Esophagus squamous epithelium (tissue), 5 donors: ENCODE measurements at regions not wholly inside any gene's neighbourhood (a gene's known extent, or its start where the extent isn't known, plus 50 kb on each side); places are given as distances from the start of the nearest gene placed in this dataset.

ENCODE experiments used
- DNase-seq: peaks from one replicate; lab custom pipeline; 2025; lab: John Stamatoyannopoulos, UW
- H3K27ac ChIP-seq, 4 donors: fragments of 200-600 bp; sonication (generic); one replicate each; pipeline ENCODE4 v1.5.1; 2016 to 2019; ENCODE audit warnings: mild to moderate bottlenecking in 1 of 4
- H3K27me3 ChIP-seq, 4 donors: fragments of 200-600 bp; sonication (generic); 1 replicate in 3 of 4; 2 replicates in 1 of 4; pipeline versions ENCODE4 v1.5.1 to v1.6.0; 2017 to 2021; ENCODE audit warnings: antibody characterized with exemption in 1 of 4
- H3K36me3 ChIP-seq, 3 donors: fragments of 200-600 bp; sonication (generic); one replicate each; pipeline ENCODE4 v1.5.1; 2016 to 2019
- H3K4me1 ChIP-seq, 3 donors: fragments of 200-600 bp; sonication (generic); one replicate each; pipeline ENCODE4 v1.5.1; 2017 to 2019
- H3K4me3 ChIP-seq, 4 donors: fragments of 200-600 bp; sonication (generic); 1 replicate in 3 of 4; 2 replicates in 1 of 4; pipeline ENCODE4 v1.5.1; 2016 to 2019; ENCODE audit warnings: mild to moderate bottlenecking in 2 of 4, moderate library complexity in 1 of 4
- H3K9me3 ChIP-seq, 3 donors: fragments of 200-600 bp; sonication (generic); one replicate each; pipeline ENCODE4 v1.5.1; 2016 to 2019
- POLR2A ChIP-seq, 4 donors: fragments of 450-650 bp; IDR thresholded peaks; one replicate each; pipeline ENCODE4 v1.6.1; 2017; ENCODE audit warnings: antibody characterized with exemption in 4 of 4, mild to moderate bottlenecking in 4 of 4, moderate library complexity in 3 of 4
- WGBS, 2 donors: methylation state at CpG; one replicate each; pipeline ENCODE4 v1.1.5; 2018; 5-methylcytosine and 5-hydroxymethylcytosine counted together
- intact Hi-C: fragments of 100-400 bp; cut with DNase I; formaldehyde crosslinking; loops from one replicate; pipeline ENCODE4 v1.15.0; 2022
- TF ChIP-seq, protein P1 (sequence below), 6 experiments: fragments of 450-650 bp in 4 of 6; fragments of 200-600 bp in 2 of 6; sonication (generic) in 2 of 6; IDR thresholded peaks; one replicate each; pipeline ENCODE4 v1.5.1; 2016 to 2019; ENCODE audit warnings: antibody characterized with exemption in 6 of 6, mild to moderate bottlenecking in 4 of 6, moderate library complexity in 4 of 6
- donor health status: DM: yes; HTN: yes; CAD: no.

DNA sequence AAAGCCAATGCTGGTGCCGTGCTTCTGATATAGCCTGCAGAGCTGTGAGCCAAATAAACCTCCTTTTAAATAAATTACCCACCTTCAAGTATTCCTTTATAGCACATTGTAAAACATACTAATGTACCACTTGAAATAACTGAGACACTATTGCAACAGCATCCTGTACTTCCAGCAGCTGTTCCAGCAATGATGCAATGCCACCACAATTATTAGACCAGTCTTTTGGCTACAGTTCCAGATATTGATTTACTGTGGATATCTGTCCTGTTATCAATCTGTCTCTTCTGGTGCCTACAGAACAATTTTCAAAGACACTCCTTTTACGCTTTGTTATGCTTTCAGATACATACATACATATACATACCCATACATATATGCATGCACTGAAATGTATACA is 567.9 kb downstream of the TAF11L14 start:
- Histone ChIP-seq H3K36me3 (no peaks in the 10 kb centered on the region), H3K4me1 (no peaks in the 10 kb centered on the region), H3K9me3 (peaks cover 0 to 8% (median 0%) of the 10 kb centered on the region in 3 donors), H3K4me3 (no peak overlapping the region), H3K27ac (no peak overlapping the region), H3K27me3 (no peaks in the 10 kb centered on the region)
- DNase-seq: no peak
- TF ChIP-seq, protein P1, sequence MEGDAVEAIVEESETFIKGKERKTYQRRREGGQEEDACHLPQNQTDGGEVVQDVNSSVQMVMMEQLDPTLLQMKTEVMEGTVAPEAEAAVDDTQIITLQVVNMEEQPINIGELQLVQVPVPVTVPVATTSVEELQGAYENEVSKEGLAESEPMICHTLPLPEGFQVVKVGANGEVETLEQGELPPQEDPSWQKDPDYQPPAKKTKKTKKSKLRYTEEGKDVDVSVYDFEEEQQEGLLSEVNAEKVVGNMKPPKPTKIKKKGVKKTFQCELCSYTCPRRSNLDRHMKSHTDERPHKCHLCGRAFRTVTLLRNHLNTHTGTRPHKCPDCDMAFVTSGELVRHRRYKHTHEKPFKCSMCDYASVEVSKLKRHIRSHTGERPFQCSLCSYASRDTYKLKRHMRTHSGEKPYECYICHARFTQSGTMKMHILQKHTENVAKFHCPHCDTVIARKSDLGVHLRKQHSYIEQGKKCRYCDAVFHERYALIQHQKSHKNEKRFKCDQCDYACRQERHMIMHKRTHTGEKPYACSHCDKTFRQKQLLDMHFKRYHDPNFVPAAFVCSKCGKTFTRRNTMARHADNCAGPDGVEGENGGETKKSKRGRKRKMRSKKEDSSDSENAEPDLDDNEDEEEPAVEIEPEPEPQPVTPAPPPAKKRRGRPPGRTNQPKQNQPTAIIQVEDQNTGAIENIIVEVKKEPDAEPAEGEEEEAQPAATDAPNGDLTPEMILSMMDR (IDR thresholded peaks at IDR 0.05): no peak
- no peak for TF ChIP-seq POLR2A (IDR thresholded peaks at IDR 0.05)
- 77 to 82% methylated on average over 2 of the region's 2 CpGs for WGBS, 2 donors
- intact Hi-C loops: no loop called here

DNA sequence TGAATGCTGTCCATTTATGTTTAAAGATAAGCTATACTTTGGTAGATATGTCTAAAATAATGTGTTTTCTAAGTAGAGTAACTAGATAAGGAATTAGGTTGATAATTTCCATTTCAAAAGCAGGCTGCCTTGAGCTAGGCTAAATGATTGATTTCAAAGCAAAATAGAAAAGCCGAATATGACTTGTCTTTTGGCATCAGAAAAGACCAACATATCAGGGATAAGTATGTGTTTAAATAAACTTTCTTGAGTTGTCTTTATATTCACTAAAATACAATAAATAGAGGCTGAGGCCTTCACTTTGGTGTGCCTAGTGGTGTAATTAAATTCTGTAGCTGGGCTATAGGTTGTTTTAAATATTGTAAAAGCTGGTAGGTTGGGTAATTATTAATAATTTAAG is 569.0 kb downstream of the TAF11L14 start:
- no peak for TF ChIP-seq POLR2A (IDR thresholded peaks at IDR 0.05)
- TF ChIP-seq, protein P1 (IDR thresholded peaks at IDR 0.05): no peak
- no peaks in the 10 kb centered on the region for H3K36me3 ChIP-seq
- intact Hi-C loops: no loop called here
- no peaks in the 10 kb centered on the region for H3K9me3 ChIP-seq
- H3K4me1 ChIP-seq: no peaks in the 10 kb centered on the region
- no peaks in the 10 kb centered on the region for H3K27me3 ChIP-seq
- 33 to 39% methylated on average over 1 of the region's 1 CpG for WGBS, 2 donors
- H3K27ac ChIP-seq: no peak overlapping the region
- H3K4me3 ChIP-seq: no peak overlapping the region
- DNase-seq: no peak

DNA sequence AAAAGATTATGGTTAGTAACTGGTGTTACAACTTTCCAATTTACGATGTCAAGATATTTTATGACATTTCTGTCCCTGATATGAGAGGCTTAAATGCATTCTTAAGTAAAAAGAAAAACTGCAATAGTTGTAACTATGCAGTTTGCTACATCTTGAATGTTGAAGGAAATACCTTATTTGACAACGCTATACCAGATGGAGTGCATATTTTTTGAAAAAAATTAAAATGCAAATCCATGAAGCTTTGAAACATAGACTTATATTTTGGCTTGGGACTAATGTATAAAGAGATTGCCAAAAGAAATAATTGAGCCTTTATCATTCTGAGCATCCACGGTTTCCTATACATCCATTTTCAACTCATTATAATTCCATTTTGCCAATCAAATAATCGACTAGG is 579.4 kb downstream of the TAF11L14 start:
- TF ChIP-seq, protein P1 (IDR thresholded peaks at IDR 0.05): no peak
- no peak for TF ChIP-seq POLR2A (IDR thresholded peaks at IDR 0.05)
- H3K4me1 ChIP-seq: no peaks in the 10 kb centered on the region
- H3K36me3 ChIP-seq: no peaks in the 10 kb centered on the region
- intact Hi-C loops: no loop called here
- H3K9me3 ChIP-seq: no peaks in the 10 kb centered on the region
- 67 to 75% methylated on average over 4 of the region's 4 CpGs for WGBS, 2 donors
- no peak for DNase-seq
- no peaks in the 10 kb centered on the region for H3K27me3 ChIP-seq
- no peak overlapping the region for H3K27ac ChIP-seq
- H3K4me3 ChIP-seq: no peak overlapping the region

DNA sequence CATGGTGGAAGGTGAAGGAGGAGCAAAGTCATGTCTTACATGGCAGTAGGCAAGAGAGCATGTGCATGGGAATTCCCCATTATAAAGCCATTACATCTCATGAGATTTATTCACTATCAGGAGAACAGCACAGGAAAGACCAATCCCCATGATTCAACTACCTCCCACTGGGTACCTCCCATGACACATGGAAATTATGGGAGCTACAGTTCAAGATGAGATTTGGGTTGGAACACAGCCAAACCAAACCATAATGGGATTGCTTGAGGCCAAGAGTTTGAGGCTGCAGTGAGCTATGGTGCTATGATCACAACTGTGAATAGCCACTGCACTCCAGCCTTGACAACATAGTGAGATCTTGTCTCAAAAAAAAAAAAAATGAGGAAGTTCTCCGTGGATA is 581.8 kb downstream of the TAF11L14 start:
- Histone ChIP-seq H3K9me3 (no peaks in the 10 kb centered on the region), H3K36me3 (no peaks in the 10 kb centered on the region), H3K27me3 (no peaks in the 10 kb centered on the region), H3K4me3 (no peak overlapping the region), H3K4me1 (no peaks in the 10 kb centered on the region), H3K27ac (no peak overlapping the region)
- 20 to 36% methylated on average over 1 of the region's 1 CpG for WGBS, 2 donors
- TF ChIP-seq, protein P1 (IDR thresholded peaks at IDR 0.05): no peak
- no peak for DNase-seq
- intact Hi-C loops: no loop called here

DNA sequence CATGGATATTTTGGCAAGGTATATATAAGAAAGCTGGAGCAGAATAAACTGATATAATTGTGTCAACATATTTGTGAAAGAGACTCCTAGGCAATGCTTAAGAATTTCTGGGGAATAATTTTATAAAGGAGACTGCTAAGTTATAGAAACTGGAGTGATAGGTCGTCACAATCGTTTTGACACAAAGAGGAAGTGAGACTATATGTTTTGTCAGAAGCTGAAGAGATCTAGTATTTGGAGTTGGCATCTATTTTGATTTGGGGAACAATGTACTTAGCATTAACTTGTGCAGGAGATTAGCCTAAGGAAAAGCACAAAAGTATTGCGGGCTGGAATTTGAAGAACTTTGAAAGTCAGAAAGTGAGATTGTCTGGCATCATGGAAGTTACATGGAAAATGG is 582.5 kb downstream of the TAF11L14 start:
- 58 to 68% methylated on average over 3 of the region's 3 CpGs for WGBS, 2 donors
- no peaks in the 10 kb centered on the region for H3K9me3 ChIP-seq
- TF ChIP-seq POLR2A (IDR thresholded peaks at IDR 0.05): no peak
- TF ChIP-seq, protein P1 (IDR thresholded peaks at IDR 0.05): no peak
- H3K4me1 ChIP-seq: no peaks in the 10 kb centered on the region
- H3K27me3 ChIP-seq: no peaks in the 10 kb centered on the region
- no peak overlapping the region for H3K27ac ChIP-seq
- no peak for DNase-seq
- intact Hi-C loops: no loop called here
- no peak overlapping the region for H3K4me3 ChIP-seq
- no peaks in the 10 kb centered on the region for H3K36me3 ChIP-seq
